HG02588 (cell line): ENCODE measurements at regions not wholly inside any gene's neighbourhood (a gene's known extent, or its start where the extent isn't known, plus 50 kb on each side); places are given as distances from the start of the nearest gene placed in this dataset.
"Not testable (repeated sequence)": the region's sequence is repeated elsewhere in the genome, so short reads cannot be mapped to it uniquely, and the experiment has no call there.

Experiments used
- ATAC-seq: cut with Tn5 transposase; IDR thresholded peaks from one replicate; pipeline ENCODE4 v1.9.1; 2021; ENCODE audit warnings: mild to moderate bottlenecking, moderate library complexity; ENCODE audit not compliant: unreplicated experiment

DNA sequence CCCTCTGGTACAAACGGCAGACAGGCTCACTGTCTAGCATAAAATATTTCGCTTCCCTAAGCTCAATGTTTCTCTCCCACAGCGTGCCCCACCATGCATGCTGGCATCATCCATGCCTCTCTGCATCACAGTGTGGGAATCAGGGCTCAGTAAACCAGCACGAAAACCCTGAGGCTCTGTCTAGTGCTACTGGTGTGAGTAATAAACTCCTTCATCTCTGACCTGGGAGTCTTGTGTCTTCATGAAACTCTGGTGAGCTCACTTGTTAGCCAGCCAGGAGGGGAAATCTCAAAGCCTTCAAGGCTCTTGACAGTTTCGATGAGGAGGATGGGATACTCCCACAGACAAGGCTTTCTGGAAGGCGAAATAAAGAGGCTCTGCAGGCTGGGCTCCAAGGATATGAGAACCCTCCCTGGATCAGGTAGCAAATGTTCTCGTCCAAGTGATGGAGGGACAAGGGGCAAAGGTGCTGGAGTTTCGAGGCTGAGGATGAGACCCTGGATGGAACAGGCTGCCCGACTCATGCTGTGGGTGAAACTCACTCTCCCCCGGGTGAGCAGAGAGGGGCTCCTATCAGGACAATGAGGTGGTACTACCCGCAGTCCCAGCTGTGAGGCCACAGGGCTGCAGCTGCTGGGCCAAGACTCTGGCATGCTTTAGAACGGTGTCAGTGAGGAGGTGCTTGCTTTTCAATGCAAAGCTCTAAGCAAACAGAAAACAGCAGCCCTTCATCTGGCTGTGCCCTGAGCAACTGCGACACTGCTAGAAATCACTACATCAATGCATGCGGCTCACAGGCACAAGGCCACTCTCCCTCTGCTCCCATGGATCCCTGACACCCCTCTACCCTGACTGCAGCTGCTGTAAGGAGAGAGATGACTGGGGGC is 69.3 kb downstream of the SHANK2 start:
- no peak for ATAC-seq

DNA sequence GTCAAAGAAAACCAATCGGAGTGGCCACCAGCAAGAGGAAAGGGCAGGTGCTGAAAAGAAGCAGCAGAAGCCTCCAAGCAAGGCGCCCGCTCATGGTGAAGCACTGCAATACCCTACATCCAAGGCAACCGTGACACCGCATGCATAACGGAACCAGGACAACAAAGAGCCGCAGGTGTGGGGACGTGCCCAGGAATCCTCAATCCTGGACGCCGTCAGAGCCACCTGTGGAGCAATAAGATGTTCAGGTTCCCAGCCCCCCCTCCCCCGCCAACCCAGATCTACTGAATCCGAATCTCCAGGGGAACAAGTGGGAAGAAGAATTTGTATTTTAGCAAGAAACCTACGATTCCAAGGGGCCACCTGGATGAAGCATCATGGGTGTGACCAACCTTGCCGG is 70.8 kb downstream of the SHANK2 start:
- no peak for ATAC-seq

DNA sequence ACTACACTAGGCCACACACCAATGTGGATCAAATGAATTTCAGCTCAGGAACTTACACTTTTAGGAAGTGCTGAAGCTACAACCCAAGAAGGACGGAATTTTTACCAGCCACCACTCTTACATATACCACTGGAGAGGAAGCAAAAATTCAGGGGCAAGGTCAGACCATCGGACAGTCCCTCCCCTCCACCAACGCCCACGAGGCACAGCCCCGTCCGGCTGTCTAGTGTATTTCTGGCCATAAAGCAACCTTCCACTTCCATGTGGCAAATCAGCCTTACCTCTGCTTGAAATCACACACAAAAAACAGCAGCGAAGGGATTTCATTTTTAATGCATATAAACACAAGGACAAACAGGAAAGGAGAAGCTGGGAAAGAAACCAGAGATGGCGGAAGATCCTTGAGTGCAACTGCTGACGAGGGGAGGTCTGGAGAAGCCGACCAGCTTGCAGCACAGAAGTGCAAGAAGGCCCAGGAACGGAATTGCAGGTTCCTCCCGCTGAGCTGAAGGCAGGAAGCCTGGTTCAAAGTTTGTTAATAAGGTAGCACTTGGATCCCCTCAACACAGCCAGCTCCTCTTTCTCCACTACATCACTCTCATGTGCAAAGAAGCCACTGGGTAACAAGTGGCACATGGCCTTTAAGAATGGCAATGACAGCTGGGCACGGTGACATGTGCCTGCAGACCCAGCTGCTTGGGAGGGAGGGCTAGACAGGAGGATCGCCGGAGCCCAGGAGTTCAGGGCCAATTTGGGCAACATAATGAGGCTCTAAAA is 71.5 kb downstream of the SHANK2 start:
- no peak for ATAC-seq

DNA sequence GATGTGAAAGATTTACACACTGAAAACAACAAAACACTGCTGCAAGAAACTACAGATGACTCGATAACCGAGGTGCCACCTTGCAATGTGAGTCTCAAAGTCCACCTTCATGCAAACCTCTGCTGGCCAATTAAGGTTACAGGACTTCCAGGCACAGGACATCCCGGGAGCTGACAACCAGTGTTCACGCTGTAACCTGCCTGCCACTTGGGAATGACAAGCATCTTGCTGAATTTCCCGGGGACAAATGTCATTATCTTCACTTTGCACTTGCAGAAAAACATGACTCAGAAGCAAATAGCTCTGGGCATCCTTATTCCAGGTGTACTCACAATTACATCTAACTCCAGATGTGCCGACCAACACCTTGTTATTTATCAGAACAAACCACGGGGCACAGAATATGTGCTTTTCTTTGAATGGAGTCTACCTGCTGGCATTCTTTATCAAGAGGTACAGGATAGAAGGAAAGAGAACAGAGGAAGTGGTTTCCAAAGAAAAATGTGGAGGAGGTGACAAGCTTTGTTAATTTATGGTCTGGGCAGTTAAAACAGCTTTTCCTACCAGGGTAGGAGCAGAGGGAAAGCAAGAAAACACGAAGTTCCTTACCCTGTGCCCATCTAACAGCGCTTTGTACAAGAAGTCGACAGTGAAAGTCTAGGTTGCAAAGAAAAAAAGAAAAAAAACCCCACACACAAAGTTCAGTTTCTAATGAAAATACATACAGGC is 72.3 kb downstream of the SHANK2 start:
- ATAC-seq = no peak

DNA sequence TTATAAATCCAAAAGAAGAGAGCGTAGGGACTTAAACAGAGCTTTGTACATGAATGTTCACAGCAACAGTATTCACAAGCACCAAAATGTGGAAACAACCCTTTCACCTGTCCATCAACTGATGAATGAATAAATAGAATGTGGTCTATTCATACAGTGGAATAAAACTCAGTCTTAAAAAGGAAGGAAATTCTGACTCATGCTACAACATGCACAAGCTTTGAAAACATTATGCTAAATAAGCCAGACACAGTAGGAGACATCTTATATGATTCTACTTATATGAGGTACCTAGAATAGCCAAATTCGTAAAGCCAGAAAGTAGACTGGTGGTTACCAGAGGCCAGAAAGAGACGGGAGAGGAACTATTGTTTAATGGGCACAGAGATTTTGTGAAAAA is 74.3 kb downstream of the SHANK2 start:
- no peak for ATAC-seq

DNA sequence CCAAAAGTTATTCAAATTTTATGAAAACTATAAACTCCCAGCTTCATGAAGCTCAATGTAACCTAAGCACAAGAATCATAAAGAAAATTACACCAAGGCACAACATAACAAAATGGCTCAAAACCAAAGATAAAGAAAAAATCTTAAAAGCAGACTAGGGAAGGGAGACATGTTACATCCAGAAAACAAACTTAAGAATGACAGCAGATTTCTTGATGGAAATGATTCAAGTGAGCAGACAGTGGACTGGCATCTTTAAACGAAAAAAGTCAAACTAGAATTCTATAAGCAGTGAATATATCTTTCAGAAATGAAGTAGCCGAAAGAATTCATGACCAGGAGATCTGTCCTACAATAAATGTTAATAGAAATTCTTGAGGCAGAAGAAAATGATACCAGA is 75.6 kb downstream of the SHANK2 start:
- no peak for ATAC-seq

DNA sequence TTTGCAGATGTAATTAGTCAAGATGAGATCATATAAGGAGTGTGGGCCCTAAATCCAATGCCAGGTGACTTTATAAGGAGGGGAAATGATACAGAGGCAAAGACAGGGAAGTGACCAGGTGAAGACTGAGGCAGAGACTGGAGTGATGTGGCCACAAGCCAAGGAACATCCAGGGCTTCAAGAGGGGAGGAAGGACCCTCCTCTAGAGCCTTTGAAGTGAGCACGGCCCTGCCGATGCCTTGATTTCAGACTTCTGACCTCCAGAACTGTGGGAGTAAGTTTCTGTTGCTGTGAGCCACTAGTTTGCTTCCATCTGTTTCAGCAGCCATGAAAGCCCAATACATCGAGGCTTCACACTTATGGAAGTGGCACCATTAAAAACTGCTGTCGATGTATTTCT is 78.7 kb downstream of the SHANK2 start:
- ATAC-seq = no peak

DNA sequence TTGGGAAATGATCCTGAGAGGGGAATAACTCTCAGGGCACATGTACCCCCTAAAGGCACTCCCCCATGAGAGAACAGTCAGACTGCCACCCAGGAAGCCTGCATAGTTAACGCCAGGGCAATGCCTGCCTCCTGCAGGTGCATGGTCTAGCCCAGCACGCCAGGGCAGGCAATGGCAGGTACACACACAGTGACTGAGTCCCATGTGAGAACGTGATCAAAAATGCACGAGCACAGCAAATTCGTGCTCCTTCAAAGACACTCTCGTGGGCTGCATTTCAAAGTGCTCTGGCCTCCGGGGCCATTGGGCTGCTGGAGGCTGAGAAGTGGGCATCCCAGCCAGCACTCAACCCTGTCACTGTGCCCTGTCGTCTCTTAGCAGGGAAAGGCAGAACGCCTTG is 79.7 kb downstream of the SHANK2 start:
- no peak for ATAC-seq

DNA sequence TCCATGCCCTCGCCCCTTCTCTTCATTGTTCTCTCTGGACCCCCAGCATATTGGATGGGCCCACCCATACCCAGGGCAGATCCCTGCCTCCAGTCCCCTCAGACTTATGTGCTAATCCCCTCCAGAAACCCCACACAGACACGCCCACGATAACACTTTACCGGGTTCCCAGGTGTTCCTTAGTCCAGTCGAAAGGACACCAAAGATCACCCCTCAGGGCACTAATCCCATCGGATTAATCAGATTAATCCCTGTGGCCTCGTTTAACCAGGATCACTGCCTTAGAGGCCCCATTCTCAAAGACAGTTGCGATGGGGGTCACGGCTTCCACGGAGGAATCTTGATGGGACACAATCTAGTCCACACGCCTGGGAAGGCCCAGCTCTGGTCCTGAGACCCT is 80.8 kb downstream of the SHANK2 start:
- ATAC-seq = no peak

DNA sequence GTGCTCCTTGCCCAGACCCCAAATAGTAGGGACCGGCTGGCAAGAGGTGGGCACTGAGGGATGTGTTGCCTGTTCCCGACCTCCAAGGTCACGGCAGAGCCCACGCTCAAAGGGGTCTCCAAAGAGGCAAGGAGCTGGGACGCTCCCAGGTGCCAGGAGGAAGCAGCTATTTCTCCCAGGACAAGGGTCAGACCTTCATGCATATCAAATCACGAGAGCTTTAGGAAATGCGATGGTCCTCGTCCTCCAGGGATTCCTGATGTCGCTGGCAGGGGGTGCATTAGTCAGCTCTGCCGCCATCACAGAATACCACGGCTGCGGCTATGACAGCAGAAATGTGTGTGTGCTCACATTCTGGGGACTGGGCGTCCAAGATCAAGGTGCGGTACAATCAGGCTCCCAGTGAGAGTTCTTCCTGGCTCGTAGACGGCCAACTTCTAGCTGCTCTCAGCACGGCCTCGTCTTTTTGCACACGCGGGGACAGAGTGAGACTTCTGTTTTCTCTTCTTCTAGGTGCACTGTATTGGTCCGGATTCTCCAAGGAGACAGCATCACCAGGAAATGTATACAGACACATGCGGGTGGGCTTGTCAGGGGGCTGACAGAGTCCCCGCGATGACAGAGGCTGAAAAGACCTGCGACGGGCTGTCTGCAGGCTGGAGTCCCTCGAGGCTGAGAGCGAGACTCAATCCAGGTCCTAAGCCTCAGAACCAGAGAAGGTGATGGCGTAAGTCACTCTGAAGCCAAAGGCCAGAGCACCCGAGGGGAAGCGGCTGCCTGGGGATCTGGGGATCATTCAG is 81.6 kb downstream of the SHANK2 start:
- no peak for ATAC-seq

DNA sequence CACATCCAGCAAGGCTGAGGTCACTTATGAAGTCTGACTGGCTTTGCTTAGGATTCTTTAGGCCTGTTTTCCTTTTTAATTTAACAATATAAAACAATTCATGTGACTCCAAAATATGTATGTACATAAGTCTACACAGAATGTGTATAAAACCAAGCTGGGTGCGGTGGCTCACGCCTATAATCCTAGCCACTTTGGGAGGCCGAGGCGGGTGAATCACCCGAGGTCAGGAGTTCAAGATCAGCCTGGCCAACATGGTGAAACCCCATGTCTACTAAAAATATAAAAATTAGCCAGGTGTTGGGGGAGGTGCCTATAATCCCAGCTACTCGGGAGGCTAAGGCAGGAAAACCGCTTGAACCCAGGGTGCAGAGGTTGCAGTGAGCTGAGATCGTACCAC is 83.1 kb downstream of the SHANK2 start:
- no peak for ATAC-seq

DNA sequence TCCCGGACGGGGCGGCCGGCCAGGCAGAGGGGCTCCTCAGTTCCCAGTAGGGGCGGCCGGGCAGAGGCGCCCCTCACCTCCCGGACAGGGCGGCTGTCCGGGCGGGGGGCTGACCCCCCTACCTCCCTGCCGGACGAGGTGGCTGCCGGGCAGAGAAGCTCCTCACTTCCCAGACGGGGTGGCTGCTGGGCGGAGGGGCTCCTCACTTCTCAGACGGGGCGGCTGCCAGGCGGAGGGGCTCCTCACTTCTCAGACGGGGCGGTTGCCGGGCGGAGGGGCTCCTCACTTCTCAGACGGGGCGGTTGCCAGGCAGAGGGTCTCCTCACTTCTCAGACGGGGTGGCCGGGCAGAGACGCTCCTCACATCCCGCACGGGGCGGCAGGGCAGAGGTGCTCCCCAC is 84.6 kb downstream of the SHANK2 start:
- ATAC-seq = not testable (repeated sequence)

DNA sequence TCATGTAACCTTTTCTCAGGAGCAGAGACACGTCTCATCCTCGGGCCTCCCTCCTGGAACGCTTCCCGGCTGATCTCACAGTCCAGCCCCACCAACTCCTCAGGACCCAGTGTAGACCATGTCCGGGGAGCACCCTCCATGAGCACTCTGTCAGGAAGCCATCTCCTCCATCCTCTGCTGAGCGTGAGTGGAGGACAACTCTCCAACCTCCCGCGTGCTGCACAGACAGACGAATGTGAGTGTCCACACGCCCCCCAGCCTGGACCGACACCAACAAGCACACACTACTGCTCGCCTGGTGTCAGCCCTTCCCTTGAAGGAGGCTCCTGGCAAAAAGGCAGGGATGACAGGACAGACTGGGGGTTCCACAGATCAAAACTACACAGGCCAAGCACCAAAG is 86.6 kb downstream of the SHANK2 start:
- ATAC-seq = no peak

DNA sequence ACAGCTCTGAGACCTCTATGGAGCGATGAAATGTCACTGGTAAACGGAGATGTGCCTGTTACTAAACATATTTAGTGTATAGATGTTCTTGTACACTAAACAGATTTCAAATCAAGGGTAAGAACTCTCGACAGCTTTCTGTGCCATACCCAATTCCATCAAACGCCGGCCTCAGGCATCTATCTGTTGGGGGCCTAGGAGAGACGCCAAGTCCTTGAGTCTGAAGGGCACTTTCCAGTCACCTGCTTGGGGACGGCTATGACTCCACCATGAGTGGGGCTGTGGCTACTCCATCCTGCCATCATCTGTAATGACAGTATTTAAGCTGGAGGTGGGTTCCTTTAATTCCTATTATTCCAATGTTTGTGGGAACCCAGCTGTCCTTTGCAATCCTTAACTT is 87.8 kb downstream of the SHANK2 start:
- no peak for ATAC-seq

DNA sequence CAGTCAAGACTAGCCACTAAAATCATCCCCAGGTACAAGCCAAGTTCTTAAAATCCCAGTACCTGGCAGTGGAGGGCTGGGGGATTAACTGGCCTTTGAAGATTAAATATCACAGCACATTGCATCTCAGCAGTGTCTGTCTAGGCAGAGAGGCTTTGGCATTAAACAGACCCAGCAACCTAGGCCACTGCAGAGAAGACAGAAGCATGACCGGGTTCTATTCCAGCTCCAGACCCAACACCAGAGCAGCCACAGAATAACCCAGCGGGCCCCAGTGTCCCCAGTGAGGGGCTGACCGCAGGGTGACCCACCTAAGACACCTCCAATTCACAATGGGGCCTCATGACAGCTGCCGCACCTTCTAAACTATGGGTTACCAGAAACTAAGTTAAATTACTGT is 88.2 kb downstream of the SHANK2 start:
- no peak for ATAC-seq

DNA sequence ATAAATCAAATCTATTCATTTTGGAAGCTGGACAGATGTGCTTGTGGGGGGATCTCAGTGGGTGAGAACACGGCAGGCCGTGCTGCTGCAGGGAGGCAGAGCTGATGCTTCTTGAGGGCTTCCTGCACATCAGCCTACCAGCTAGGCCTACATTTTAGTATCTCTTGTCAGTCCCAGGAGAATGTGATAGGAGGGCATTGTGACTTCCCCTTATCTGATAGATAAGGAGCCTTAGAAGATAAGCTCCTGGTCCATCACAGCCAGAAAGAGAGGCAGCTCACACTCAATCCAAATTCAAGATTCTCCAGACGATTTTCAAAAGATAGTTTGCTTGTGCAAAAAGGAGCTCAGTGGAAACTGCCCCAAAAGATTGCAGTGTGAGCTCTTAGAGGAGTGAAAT is 89.0 kb downstream of the SHANK2 start:
- ATAC-seq = no peak

DNA sequence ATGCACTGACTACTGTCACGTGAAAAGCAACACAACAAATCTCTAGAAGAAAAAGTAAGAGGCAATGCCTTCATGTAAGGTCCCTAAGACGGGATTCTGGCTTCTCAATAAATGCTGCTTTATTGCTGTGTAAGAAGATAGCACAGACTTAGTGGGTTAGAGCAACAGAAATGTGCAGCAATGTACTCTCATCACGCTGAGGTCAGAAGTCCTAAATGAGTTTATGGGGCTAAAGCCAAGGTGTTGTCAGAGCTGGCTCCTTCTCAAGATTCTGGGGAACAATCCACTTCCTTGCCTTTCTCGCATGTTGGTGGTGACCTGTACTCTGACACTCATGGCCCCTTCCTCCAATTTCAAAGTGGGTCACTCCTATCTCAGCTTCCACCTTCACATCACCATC is 93.4 kb downstream of the SHANK2 start:
- no peak for ATAC-seq

DNA sequence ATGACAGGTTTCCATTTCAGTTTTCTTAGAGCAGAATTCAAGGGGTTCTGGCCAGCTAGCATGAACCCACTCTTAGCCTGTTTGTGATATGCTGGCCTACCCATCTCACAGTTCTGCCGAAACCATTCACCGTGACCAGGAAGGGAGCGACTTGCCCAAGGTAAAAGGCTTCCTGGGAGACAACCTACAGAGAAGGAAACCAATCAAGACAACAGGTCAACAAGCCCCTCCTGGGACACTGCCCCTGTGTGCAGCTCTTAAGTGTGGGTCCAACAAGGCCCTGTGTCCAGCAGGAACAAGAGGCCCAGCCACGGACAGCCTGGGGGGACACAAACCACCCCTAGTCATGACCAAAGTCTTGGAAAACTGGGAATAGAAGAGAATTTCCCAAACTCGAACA is 94.7 kb downstream of the SHANK2 start:
- not testable (repeated sequence) for ATAC-seq

DNA sequence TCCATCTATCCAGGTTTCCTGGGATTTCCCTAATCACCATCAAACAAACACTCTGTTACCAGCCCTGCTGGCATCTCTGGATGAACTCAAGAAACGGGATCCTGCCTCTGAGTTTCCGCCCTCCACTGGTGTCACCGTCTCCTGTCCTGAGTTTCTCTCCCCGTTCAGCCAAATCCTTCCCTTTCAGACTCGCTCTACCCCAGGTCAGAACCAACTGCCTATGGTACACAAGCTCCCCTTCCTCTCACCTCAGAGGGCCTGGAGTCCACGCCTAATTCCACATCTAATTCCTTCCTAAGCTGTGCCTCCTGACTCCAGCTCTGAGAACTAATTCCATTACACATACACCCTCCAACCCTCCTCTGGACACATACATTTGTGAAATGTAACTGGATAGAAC is 96.1 kb downstream of the SHANK2 start:
- ATAC-seq = no peak

DNA sequence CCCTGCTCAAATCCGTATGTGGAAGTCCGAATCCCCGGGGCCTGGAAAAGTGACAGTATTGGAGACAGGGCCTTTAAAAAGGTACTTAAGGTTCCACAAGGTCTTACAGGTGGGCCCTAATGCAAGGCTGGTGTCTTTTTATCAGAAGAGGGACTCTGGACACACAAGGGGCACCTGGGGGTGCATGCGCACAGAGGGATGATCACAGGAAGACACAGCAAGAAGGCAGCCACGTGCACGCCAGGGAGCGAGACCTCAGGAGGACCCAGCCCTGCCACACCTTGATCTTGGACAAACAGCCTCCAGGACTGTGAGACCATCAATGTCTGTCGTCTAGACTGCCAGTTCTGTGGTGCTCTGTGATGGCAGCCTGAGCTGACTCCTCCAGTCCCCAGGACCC is 96.5 kb downstream of the SHANK2 start:
- ATAC-seq = no peak

DNA sequence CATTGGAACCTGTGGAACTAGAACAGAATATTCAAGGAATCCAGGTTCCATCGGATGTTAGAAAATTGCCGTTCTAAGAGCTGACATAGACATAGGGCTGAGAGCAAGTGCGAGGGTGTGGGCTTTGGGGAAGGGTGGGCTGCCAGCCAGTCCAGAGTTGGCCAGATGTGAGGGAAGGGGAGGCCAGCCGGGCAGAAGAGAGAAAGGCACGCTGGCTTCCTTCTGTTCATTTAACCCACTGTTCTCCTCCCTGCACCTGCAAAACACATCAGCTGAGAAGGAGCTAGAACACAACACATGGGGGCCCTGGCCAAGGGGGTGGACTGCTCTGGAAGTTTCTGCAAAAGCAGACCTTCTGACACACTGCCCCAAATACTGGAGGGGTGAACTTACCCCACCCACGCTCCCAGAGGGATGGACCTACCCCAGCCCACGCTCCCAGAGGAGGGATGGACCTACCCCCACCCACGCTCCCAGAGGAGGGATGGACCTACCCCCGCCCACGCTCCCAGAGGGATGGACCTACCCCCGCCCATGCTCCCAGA is 98.0 kb downstream of the SHANK2 start:
- no peak for ATAC-seq
